SH-SY5Y (cell line): ENCODE measurements at regions not wholly inside any gene's neighbourhood (a gene's known extent, or its start where the extent isn't known, plus 50 kb on each side); places are given as distances from the start of the nearest gene placed in this dataset.

Source experiments
- GATA2 ChIP-seq: IDR thresholded peaks from 2 replicates; pipeline ENCODE4 v1.6.1; 2011; ENCODE audit warnings: mild to moderate bottlenecking, low read depth, low read length
- GATA3 ChIP-seq: IDR thresholded peaks from 2 replicates; pipeline ENCODE4 v1.6.1; 2011; ENCODE audit warnings: low read depth, mild to moderate bottlenecking, low read length, moderate library complexity

- TF ChIP-seq GATA3 (no peak), GATA2 (no peak)
Observed at GRCh38 chr5:20570486-20570885, 582.5 kb upstream of the CDH18 start.
